A673 (cell line): ENCODE measurements at regions not wholly inside any gene's neighbourhood (a gene's known extent, or its start where the extent isn't known, plus 50 kb on each side); places are given as distances from the start of the nearest gene placed in this dataset.

Experiments used
- EZH2 ChIP-seq: fragments of 200-600 bp; sonication (generic); IDR thresholded peaks from 2 replicates; pipeline ENCODE4 v1.6.1; 2017; ENCODE audit warnings: borderline replicate concordance, low read depth, mild to moderate bottlenecking, mixed read lengths, antibody characterized with exemption, low read length; ENCODE audit not compliant: poor library complexity, severe bottlenecking
- TF ChIP-seq, protein P1 (sequence below): fragments of 300-800, 200-600 bp; sonication (generic); conservative IDR thresholded peaks from 2 replicates; pipeline ENCODE4 v1.5.1; 2017; ENCODE audit warnings: low read depth, mild to moderate bottlenecking, antibody characterized with exemption, low read length, moderate library complexity, mixed read lengths

DNA sequence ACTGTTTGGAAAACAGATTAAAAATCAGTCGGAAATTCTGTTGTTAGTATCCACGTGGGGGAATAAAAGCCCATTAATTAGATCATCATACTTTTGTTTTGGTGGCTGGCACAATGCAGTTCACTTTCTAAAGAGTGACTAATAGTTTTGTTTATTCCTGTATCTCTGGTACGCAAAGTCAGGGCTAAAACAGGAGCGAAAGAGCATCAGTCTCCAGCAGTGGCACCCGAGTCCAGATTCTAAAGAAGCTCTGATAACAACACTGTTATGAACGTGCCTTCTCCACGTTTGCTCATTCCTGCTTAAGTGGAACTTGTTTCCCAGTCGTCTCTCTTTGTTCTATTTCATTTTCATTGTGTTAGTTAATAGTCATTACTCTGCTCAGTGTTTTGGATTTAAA, 69.6 kb downstream of the HSPA13 start:
- TF ChIP-seq EZH2 = no peak
- TF ChIP-seq, protein P1, sequence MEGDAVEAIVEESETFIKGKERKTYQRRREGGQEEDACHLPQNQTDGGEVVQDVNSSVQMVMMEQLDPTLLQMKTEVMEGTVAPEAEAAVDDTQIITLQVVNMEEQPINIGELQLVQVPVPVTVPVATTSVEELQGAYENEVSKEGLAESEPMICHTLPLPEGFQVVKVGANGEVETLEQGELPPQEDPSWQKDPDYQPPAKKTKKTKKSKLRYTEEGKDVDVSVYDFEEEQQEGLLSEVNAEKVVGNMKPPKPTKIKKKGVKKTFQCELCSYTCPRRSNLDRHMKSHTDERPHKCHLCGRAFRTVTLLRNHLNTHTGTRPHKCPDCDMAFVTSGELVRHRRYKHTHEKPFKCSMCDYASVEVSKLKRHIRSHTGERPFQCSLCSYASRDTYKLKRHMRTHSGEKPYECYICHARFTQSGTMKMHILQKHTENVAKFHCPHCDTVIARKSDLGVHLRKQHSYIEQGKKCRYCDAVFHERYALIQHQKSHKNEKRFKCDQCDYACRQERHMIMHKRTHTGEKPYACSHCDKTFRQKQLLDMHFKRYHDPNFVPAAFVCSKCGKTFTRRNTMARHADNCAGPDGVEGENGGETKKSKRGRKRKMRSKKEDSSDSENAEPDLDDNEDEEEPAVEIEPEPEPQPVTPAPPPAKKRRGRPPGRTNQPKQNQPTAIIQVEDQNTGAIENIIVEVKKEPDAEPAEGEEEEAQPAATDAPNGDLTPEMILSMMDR = no peak
